Amygdala (tissue), 56 donors: ENCODE measurements at regions not wholly inside any gene's neighbourhood (a gene's known extent, or its start where the extent isn't known, plus 50 kb on each side); places are given as distances from the start of the nearest gene placed in this dataset.

Experiments
- DNase-seq, 56 donors: peaks; one replicate each; lab custom pipeline; 2025; lab: John Stamatoyannopoulos, UW

DNA sequence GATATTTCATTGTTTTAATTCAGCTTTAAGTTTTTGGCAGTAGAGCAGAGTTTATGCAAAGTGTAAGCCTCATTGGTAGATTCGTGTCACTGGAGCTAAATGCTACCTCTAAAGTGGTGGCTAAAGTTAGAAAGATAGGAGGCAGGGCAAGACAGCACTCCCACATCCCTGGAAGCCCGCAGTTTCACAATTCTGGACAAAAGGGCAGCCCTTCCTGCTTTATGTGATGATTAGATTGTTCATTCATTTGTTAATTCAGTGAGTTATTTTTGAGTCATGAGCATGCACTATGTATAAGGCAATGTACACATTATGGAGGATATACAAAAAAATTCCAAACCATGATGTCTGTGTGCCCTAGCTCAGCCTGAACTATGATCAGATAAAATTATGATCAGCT lies 52.1 kb upstream of the EIF3M start:
- DNase-seq = no peak

DNA sequence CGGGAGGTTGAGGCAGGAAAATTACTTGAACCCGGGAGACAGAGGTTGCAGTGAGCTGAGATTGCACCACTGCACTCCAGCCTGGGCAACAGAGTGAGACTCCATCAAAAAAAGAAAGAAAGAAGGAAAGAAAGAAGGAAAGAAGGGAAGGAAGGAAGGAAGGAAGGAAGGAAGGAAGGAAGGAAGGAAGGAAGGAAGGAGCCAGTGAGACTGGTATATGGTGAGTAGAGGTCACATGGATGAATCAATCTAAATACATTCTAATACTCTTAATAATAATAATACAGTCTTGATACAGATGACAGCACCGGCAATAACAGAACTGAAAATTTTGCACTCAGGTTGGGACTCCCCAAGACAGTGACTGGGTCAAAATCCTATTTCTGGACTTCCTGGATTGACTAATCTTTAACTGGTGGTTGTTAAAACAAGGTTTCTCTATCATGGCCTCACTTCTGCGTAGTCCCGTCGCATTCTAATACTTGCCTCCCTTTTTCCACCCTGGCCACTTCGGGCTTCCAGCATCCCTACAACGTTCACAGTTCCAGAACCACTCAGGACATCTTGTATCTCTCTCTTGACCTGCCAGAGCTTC lies 53.5 kb upstream of the EIF3M start:
- DNase-seq = no peak

- peak in 13 of 56 donors; percentile 1 to 36 (median 13) for DNase-seq
These were observed 56.1 kb upstream of the EIF3M start for GRCh38 chr11:32527261-32528175.

- DNase-seq = no peak
These were observed 56.9 kb upstream of the EIF3M start for GRCh38 chr11:32526760-32527159.

- DNase-seq = no peak
These were observed 71.7 kb upstream of the EIF3M start for GRCh38 chr11:32511926-32512325.

- no peak for DNase-seq
These were observed 73.6 kb upstream of the EIF3M start for GRCh38 chr11:32510039-32510438.

- no peak for DNase-seq
These were observed 73.4 kb upstream of the WT1 start for GRCh38 chr11:32508780-32509179.

DNA sequence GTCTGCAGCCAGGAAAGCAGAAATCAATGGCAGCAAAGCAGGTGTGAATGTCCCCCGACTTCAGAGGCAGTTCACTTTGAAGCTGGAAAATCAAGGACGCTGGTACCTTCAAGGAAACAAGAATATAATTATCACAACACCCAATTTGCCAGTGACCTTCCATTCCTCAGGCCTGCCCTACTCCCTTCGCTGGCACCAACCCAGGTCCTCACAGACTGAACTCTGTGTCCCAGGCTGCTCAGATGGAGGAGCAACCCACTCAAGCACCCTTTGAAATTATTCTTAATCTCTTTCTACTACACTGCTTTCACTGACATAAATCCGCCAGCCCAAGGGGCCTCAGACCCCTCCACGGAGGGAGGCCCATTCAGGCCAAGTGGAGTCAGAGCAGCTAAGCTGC lies 64.7 kb upstream of the WT1 start:
- no peak for DNase-seq

DNA sequence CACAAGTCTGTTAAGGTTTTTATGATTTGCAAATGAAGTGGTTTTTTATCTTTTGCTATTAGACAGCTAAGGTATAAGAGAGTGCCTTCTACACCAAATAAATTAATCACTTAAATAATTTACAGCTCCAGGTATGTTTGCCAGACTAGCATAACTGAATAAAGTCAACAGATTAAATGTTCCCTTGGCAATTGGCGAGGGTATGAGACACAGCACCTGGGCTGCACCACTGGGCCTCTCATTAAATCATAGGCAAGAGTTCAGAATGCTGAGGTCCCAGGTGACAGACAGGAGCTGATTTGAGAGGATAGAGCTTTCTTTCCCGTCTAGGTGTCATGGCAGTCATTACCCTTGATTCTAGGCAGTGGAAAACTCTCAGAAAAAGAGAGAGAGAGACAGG lies 62.6 kb upstream of the WT1 start:
- no peak for DNase-seq

DNA sequence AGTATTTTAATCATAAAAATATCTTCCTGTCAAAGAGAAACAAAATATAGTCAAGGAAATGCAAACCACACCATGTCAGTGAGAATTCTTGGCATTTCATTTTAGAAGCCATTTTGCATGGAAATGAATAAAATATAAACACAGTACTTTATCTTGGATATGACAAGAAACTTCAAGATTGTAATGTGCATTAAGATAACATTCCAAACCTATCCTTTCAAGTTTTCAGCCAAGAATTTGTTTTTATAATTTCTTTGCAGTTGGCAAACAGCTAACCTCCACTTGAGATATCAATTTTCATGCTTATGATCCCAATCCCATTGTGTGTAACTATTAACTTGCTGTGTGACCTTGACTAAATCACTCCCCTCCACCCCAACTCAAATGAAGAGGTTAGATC lies 59.3 kb upstream of the WT1 start:
- no peak for DNase-seq

GRCh38 chr11:32489464-32489863 lies 54.1 kb upstream of the WT1 start:
- DNase-seq = no peak

- no peak for DNase-seq
These were observed 51.9 kb upstream of the WT1 start for GRCh38 chr11:32487270-32487669.

DNA sequence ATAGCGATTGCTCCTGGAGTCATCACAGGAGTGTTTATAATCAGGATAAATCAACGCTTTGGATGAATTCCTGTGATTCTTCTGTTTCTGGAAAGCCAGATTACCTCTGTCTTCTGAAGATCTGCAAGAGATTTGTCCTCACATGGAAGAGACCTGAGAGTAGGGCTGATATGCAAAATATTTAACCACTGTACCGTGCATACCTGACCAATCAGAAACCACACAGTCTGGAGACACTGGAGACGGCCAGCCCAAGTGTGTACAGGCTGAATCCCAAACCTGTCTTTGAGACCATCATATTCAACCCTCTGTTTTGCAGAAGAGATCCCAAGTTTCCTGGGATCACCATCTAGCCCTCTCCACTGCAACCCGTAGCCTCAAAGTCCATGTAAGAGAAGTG lies 50.4 kb upstream of the WT1 start:
- no peak for DNase-seq
